ENCODE measurements at regions not wholly inside any gene's neighbourhood (a gene's known extent, or its start where the extent isn't known, plus 50 kb on each side); places are given as distances from the start of the nearest gene placed in this dataset.

GRCh38 chr11:41978945-41979344 lies 519.5 kb upstream of the LRRC4C start:
- TF ChIP-seq, protein P1, sequence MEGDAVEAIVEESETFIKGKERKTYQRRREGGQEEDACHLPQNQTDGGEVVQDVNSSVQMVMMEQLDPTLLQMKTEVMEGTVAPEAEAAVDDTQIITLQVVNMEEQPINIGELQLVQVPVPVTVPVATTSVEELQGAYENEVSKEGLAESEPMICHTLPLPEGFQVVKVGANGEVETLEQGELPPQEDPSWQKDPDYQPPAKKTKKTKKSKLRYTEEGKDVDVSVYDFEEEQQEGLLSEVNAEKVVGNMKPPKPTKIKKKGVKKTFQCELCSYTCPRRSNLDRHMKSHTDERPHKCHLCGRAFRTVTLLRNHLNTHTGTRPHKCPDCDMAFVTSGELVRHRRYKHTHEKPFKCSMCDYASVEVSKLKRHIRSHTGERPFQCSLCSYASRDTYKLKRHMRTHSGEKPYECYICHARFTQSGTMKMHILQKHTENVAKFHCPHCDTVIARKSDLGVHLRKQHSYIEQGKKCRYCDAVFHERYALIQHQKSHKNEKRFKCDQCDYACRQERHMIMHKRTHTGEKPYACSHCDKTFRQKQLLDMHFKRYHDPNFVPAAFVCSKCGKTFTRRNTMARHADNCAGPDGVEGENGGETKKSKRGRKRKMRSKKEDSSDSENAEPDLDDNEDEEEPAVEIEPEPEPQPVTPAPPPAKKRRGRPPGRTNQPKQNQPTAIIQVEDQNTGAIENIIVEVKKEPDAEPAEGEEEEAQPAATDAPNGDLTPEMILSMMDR (IDR thresholded peaks at IDR 0.05) = no peak
- no peak for TF ChIP-seq POLR2AphosphoS5 (IDR thresholded peaks at IDR 0.05; ENCODE audit: low read depth, low read length)

All from Panc1 (cell line).